HEK293 (cell line): ENCODE measurements at regions not wholly inside any gene's neighbourhood (a gene's known extent, or its start where the extent isn't known, plus 50 kb on each side); places are given as distances from the start of the nearest gene placed in this dataset.

ENCODE experiments used
- YY1 ChIP-seq: fragments of 450-650 bp; formaldehyde crosslinking; IDR thresholded peaks from 2 replicates; pipeline ENCODE4 v1.5.1; 2018; ENCODE audit warnings: missing biosample characterization, missing genetic modification characterization
- ZBTB11 ChIP-seq: fragments of 450-650 bp; formaldehyde crosslinking; conservative IDR thresholded peaks from 2 replicates; pipeline ENCODE4 v1.5.1; 2016; ENCODE audit warnings: low read depth, missing biosample characterization, missing genetic modification characterization
- ZNF529 ChIP-seq: fragments of 450-650 bp; formaldehyde crosslinking; IDR thresholded peaks from 2 replicates; pipeline ENCODE4 v1.5.1; 2017; ENCODE audit warnings: missing genetic modification characterization, missing biosample characterization; ENCODE audit not compliant: insufficient replicate concordance
- TF ChIP-seq, protein P1 (sequence below): fragments of 450-650 bp; formaldehyde crosslinking; IDR thresholded peaks from 2 replicates; pipeline ENCODE4 v1.5.1; 2016; ENCODE audit warnings: missing biosample characterization, missing genetic modification characterization

GRCh38 chr2:120856421-120856862 lies 120.8 kb downstream of the GLI2 start:
- TF ChIP-seq ZNF529 (tag by site-specific recombination), result no peak
- TF ChIP-seq ZBTB11, result no peak
- TF ChIP-seq, protein P1, sequence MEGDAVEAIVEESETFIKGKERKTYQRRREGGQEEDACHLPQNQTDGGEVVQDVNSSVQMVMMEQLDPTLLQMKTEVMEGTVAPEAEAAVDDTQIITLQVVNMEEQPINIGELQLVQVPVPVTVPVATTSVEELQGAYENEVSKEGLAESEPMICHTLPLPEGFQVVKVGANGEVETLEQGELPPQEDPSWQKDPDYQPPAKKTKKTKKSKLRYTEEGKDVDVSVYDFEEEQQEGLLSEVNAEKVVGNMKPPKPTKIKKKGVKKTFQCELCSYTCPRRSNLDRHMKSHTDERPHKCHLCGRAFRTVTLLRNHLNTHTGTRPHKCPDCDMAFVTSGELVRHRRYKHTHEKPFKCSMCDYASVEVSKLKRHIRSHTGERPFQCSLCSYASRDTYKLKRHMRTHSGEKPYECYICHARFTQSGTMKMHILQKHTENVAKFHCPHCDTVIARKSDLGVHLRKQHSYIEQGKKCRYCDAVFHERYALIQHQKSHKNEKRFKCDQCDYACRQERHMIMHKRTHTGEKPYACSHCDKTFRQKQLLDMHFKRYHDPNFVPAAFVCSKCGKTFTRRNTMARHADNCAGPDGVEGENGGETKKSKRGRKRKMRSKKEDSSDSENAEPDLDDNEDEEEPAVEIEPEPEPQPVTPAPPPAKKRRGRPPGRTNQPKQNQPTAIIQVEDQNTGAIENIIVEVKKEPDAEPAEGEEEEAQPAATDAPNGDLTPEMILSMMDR (tag by site-specific recombination), result no peak
- TF ChIP-seq YY1 (tag by site-specific recombination), result no peak
